IPS-NIHi11 (cell line): ENCODE measurements at regions not wholly inside any gene's neighbourhood (a gene's known extent, or its start where the extent isn't known, plus 50 kb on each side); places are given as distances from the start of the nearest gene placed in this dataset.

ENCODE experiments used
- DNase-seq: peaks from one replicate; pipeline ENCODE4 v3.0.0; 2012; ENCODE audit warnings: mixed read lengths, low spot score

DNA sequence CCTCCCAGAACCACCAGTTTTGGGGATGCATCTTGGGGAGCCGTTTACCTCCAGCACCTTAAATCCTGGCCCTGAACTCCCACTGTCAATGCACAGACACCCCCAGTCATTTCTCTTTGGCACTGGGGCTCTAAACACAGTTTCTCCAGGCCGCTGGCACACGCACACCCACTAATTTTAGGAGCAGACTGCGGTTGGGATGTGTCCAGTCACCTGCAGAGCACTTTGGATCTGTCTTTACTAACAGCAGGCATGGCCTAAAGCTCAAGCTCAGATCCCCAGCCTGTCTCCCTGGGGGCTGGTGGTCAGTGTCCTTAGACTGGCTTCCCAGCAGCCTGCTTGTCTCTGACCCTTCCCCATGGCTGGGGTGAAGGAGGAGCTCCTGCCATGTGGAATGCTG is 49.9 kb downstream of the SYNE3 start:
- DNase-seq, result no peak

DNA sequence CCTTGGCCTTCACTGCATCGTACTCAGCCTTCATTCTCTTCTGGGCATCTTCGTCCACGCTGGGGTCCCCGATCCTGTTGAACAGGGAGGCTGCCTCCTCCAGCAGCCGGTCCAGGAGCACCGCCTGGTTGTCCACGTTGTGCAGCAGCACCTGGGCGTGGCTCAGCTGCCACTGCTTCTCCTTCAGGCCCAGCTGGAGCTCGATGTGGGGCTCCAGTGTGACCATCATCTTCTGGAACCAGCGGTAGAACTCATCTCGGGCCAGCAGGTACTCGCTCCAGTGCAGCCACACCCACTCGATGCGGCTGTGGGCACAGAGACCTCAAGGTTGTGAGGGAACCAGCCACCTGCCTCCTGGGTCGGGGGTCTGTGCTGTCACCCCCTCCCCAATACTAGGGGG is 50.5 kb downstream of the SYNE3 start:
- DNase-seq, result no peak

DNA sequence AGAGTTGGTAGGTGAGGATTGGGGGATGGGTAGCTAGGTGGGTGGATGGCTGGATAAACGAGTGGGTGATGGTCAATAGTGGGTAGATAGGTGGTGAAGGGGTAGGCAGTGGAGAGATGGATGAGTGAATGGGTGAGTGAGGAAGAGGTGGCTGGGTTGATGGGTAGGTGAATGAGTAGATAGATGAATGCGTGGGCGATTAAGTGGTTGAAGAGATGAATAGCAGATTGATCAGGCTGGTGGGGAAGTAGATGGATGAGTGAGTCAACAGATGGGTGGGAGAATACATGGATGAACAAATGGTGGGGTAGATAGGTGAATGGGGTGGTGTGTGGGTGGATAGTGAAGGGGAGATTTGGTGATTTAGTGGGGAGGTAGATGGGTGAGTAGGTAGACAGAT is 51.1 kb downstream of the SYNE3 start:
- DNase-seq, result no peak

DNA sequence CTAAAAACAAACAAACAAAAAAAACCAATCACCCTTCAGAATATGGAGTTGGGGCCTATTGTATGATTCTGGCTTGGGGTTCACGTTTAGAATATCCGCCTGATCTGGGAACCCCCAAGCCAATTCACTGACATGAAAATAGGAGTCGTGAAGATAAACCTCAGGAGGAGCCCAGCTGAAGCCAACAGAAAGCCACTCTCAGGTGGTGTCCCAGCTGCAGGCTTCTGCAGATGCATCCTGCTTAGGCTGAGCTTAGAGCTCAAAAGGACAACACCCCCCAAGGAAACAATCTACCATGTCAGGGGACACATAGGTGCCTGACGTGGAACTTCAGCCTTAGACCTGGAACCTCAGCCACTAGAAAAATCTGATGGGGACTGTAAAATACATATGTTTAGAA is 51.9 kb downstream of the SYNE3 start:
- no peak for DNase-seq

DNA sequence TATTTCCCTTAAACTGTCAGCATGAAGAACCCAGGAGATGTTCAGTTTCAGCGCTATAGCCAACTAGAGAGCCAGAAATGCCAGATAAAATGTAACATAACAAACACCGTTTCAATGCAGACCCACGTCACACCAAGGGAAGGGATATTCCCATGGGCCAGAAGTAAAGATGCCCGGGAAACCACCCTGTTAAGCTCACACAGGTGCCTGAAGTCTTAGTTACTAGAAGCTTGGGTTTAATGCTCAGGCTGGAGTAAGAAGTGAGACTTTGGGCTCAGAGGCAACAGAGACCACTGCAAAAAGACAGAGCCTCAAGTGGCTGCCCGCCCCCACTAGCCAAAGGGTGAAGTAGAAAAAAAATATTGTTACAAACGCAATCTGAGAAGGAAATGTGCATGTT is 52.3 kb downstream of the SYNE3 start:
- DNase-seq, result no peak

DNA sequence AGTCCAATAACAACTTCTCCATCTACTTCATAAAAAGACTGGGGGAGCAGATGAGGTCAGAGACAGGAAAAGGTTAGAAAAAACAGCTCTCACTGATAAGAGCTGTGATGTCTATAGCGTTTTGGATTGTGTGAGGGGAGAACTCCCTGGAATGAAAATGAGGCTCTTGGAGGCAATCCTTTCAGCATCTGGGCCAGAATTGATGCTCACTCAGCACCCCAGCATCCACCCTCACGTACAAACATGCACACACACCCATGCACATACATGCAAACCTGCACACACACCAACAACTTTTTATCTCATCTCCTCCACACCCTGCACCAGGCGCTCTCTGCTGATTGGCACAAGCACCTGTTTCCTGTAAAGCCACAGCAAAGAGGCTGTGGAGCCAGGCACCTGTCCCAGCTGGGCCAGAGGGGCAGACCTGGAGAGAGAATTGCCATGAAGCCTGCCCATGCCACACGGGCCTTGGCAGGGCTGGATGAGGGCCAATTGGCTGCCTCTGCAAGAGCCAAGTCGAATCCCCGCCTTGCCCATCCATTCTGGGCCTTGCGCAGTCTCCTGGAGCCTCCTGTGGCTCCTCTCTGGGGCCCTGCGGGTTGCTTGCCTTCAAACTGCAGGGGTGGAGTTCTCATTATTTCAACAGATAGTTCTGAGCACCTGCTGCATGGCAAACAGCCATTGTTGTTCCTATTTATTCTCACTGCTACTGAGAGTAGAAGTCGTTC is 53.1 kb downstream of the SYNE3 start:
- DNase-seq, result no peak

DNA sequence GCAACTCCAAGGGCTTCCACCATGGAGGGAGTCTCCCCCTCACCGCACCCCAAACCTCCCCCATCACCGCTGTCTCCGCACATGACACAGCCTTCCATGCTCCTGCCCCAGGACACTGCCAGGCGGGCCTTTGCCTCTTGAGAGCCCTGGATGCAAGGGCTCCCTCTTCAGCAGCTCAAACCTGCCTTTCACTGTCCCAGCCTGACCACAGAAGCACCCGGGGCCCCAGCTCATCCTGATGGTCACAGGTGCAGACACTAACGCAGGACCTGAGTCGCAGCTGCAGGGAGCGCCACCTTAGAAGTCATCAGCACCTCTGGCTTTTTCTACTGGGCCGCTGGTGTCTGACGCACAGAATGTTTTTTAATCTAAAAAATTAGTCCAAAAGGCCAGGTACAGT is 54.0 kb downstream of the SYNE3 start:
- no peak for DNase-seq

GRCh38 chr14:95460647-95461478 is 55.6 kb downstream of the SYNE3 start:
- DNase-seq, result peak; percentile 57

DNA sequence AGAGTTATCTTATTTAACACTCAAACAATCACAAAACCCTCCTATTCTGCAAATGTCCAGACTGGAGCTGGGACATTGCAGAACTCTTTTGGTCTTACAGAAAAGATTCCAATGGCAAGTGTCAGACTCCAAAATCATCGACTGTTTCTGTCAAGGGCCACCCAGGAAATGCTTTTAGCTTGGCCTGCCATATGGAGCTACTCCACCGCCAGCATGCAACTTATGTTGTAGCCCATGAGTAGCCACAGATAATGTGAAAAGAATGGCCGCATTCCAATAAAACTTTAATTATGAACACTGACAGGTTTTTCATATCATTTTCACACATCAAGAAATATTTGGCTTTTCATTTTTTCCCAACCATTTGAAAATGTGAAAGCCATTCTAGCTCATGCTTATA is 57.5 kb downstream of the SYNE3 start:
- no peak for DNase-seq

GRCh38 chr14:95458459-95458858 is 58.0 kb downstream of the SYNE3 start:
- no peak for DNase-seq

GRCh38 chr14:95456281-95456680 is 60.2 kb downstream of the SYNE3 start:
- DNase-seq, result no peak

DNA sequence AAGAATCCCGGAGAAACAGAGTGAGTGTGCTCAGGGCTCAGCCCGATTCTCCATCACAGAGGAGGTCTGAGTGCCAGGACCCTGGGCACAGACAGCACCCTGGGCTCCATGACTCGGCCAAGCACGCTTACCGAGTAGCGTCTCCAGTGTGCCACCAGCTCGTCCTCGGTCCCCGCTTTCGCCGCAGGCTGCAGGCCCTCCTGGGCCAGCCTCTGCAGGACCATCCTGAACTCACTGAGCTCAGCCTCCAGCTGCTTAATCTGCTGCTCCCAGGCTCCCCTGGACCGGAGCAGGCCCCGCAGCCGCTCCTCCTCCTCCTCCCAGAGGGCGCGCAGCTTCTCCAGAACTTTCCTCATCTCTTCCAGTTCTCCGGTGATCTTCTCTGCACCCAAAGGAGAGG is 61.2 kb downstream of the SYNE3 start:
- DNase-seq, result no peak

DNA sequence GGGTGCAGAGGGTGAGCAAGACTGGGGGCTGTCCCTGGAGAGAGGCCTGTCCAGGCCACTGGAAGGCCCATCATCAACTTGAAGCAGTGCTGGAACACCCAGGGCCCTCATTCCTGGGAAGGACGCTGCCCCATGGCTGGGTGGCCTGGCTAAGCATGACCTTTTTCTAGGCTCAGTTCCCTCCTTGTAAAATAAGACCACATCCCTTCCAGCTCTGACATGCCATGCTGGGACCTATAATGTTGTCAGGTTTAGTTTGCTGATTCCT is 62.8 kb downstream of the SYNE3 start:
- no peak for DNase-seq

GRCh38 chr14:95452893-95453712 is 63.3 kb downstream of the SYNE3 start:
- DNase-seq, result no peak

- DNase-seq, result peak; percentile 76
Measured at GRCh38 chr14:95452176-95452892, 64.1 kb downstream of the SYNE3 start.

DNA sequence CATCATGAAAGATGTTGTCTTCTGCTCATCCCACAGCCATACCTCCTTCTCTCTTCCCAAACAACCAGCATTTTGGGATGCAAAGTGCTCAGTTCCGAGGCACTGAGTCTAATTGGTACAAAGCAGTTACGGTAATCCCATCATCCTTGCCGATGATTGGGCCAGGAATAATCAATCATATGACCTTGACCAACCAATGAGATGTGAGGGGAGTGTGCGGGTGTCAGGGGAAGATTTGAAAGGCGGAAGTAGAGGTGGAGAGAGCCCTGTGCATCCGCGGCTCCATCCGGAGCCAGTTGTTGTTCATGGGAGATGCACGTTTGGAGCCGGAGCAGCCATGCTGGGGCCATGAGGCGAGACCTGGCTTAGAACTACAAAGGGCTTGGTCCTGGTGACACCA is 67.3 kb downstream of the SYNE3 start:
- no peak for DNase-seq

DNA sequence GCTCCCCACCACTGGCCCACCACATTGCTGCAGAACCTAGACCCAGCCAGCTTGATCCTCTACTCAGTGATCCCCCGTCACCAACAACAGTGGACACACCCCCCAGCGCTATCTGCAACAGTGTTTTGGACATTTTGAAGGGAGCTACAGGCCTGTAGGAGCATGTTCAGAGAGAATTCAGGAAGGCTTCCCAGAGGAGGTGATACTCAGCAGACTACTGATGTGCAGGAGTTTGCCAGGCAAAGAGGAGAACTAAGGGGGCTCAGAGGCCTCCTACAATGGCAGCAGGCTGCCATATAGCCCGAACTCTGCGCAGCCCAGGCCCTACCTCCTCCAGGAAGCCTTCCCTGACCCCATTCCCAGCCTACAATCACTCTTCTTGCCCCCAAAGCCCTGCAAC is 70.0 kb downstream of the SYNE3 start:
- DNase-seq, result no peak

- no peak for DNase-seq
Measured at GRCh38 chr14:95445676-95446075, 70.8 kb downstream of the SYNE3 start.

- no peak for DNase-seq
Measured at GRCh38 chr14:95445161-95445560, 71.3 kb downstream of the SYNE3 start.

GRCh38 chr14:95444132-95445129 is 72.0 kb downstream of the SYNE3 start:
- DNase-seq, result no peak

DNA sequence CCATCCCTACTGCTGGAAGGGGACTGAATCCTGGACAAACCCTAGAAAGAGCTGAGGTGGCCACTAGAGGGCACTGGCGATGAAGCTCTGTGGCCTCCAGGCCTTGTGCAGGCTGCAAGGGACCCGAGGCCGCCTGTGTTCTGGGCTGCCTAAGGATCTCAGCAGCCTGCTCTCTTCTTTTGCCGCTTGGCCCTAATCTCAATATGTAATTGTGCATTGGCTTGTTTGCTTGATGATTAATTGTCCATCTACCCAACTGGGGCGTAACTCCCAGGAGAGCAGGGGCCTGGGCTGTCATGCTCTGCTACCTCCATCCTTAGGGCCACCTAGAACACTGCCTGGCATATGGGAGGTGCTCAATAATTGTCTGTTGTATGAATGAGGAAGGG is 73.8 kb downstream of the SYNE3 start:
- DNase-seq, result peak; percentile 91
